IMR-90 (cell line): ENCODE measurements at regions not wholly inside any gene's neighbourhood (a gene's known extent, or its start where the extent isn't known, plus 50 kb on each side); places are given as distances from the start of the nearest gene placed in this dataset.

ENCODE experiments used
- BHLHE40 ChIP-seq: fragments of 150-350 bp; IDR thresholded peaks from 2 replicates; pipeline ENCODE4 v1.6.1; 2016; ENCODE audit warnings: mild to moderate bottlenecking, low read depth, low read length
- CEBPB ChIP-seq: IDR thresholded peaks from 2 replicates; pipeline ENCODE4 v1.6.1; 2012; ENCODE audit warnings: low read depth, low read length, improper control_type of control experiment
- CTCF ChIP-seq: conservative IDR thresholded peaks from 2 replicates; pipeline ENCODE4 v1.5.1; 2012; ENCODE audit warnings: mild to moderate bottlenecking, low read depth, low read length, improper control_type of control experiment
- MAZ ChIP-seq: IDR thresholded peaks from 2 replicates; pipeline ENCODE4 v1.6.1; 2012; ENCODE audit warnings: low read depth, mild to moderate bottlenecking, low read length, improper control_type of control experiment, moderate library complexity, borderline replicate concordance
- MXI1 ChIP-seq: IDR thresholded peaks from 2 replicates; pipeline ENCODE4 v1.6.1; 2012; ENCODE audit warnings: low read depth, mild to moderate bottlenecking, low read length, moderate library complexity, borderline replicate concordance
- POLR2A ChIP-seq: IDR thresholded peaks from 2 replicates; pipeline ENCODE4 v1.6.1; 2012; ENCODE audit warnings: mild to moderate bottlenecking, low read depth, low read length
- RAD21 ChIP-seq: IDR thresholded peaks from 2 replicates; pipeline ENCODE4 v1.6.1; 2012; ENCODE audit warnings: low read length, improper control_type of control experiment
- RCOR1 ChIP-seq: IDR thresholded peaks from 2 replicates; pipeline ENCODE4 v1.6.1; 2012; ENCODE audit warnings: mild to moderate bottlenecking, low read length, improper control_type of control experiment; ENCODE audit not compliant: insufficient replicate concordance
- RFX5 ChIP-seq: IDR thresholded peaks from 2 replicates; pipeline ENCODE4 v1.8.0; 2012; ENCODE audit warnings: low read depth, mild to moderate bottlenecking, low read length, moderate library complexity
- SMC3 ChIP-seq: fragments of 150-350 bp; IDR thresholded peaks from 2 replicates; pipeline ENCODE4 v1.6.1; 2016; ENCODE audit warnings: low read depth, mild to moderate bottlenecking, antibody characterized with exemption, low read length, moderate library complexity
- TF ChIP-seq, protein P1 (sequence below): fragments of 150-350 bp; IDR thresholded peaks from 2 replicates; pipeline ENCODE4 v1.6.1; 2017; ENCODE audit warnings: mild to moderate bottlenecking, antibody characterized with exemption, low read length, low read depth
- TF ChIP-seq, protein P2 (sequence below): fragments of 150-350 bp; IDR thresholded peaks from 2 replicates; pipeline ENCODE4 v1.6.1; 2016; ENCODE audit warnings: low read depth, mild to moderate bottlenecking, low read length, moderate library complexity, borderline replicate concordance

DNA sequence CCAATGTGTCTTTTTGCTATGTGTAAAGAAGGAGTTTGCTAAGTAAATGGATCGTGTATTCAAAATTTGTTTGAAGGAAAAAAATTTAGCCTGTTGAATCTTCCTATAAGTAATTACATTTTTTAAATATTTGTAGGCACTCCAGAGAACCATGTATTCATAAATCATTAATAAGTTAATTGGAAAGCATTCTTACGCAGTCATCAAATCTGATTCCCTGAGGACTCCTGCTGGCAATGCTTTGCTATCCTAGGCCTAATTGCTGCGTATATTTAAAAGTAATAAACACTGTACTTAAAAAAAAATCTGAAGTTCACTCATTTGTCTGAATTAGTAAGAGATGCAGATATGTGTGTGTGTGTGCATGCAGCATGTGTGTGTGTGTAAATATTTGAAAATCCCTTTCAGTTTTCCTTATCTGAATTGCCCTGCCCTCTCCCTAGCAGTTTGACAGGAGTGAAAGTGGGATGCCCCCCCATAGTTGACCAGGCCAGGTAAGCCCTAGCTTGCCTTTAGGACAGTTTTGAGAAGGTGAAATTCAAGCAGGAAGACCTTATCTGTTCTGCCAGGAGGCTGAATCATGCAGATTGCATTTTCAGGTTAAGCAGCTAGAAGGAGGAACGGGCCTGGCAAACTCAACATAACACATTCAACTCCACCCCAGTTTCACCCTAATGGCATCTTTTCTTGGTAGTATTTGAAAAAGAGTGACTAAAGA lies 81.2 kb upstream of the DNAH5 start:
- TF ChIP-seq, protein P1, sequence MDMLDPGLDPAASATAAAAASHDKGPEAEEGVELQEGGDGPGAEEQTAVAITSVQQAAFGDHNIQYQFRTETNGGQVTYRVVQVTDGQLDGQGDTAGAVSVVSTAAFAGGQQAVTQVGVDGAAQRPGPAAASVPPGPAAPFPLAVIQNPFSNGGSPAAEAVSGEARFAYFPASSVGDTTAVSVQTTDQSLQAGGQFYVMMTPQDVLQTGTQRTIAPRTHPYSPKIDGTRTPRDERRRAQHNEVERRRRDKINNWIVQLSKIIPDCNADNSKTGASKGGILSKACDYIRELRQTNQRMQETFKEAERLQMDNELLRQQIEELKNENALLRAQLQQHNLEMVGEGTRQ = no peak
- TF ChIP-seq BHLHE40 (no peak), CTCF (no peak), POLR2A (no peak), CEBPB (no peak), MAZ (no peak), RCOR1 (no peak), SMC3 (no peak), RAD21 (no peak), MXI1 (no peak), RFX5 (no peak)
- TF ChIP-seq, protein P2, sequence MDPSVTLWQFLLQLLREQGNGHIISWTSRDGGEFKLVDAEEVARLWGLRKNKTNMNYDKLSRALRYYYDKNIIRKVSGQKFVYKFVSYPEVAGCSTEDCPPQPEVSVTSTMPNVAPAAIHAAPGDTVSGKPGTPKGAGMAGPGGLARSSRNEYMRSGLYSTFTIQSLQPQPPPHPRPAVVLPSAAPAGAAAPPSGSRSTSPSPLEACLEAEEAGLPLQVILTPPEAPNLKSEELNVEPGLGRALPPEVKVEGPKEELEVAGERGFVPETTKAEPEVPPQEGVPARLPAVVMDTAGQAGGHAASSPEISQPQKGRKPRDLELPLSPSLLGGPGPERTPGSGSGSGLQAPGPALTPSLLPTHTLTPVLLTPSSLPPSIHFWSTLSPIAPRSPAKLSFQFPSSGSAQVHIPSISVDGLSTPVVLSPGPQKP = no peak
